OCI-LY7 (cell line): ENCODE measurements at regions not wholly inside any gene's neighbourhood (a gene's known extent, or its start where the extent isn't known, plus 50 kb on each side); places are given as distances from the start of the nearest gene placed in this dataset.

Experiments
- CTCF ChIP-seq: fragments of 200-600 bp; sonication (generic); conservative IDR thresholded peaks from 2 replicates; pipeline ENCODE4 v1.5.1; 2014; ENCODE audit warnings: mild to moderate bottlenecking, antibody characterized with exemption, low read length, moderate library complexity, mixed read lengths
- EZH2phosphoT487 ChIP-seq: fragments of 200-600 bp; sonication (generic); IDR thresholded peaks from 2 replicates; pipeline ENCODE4 v1.6.1; 2018; ENCODE audit warnings: low read depth, borderline replicate concordance, mild to moderate bottlenecking, mixed run types, antibody characterized with exemption, low read length, moderate library complexity, mixed read lengths

DNA sequence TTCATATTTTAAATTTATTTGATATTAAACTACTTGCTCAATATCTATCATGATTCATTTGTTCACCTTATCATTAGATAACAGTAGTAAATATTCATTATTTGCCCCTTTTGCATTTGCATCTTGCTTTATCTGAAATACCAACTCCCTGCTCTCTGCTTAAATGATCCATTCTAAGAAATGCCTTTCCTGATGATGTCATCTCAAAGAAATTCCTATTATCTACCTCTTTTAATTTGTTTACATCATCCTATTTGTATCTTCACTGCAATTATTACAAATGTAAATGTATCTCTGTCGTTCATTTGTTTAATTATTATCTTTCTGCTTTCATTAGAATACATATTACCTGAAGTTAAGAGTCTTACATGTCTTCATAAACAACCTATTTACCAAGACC lies 549.9 kb downstream of the CBLN2 start:
- no peak for TF ChIP-seq EZH2phosphoT487
- TF ChIP-seq CTCF: no peak
